M059J (cell line): ENCODE measurements at regions not wholly inside any gene's neighbourhood (a gene's known extent, or its start where the extent isn't known, plus 50 kb on each side); places are given as distances from the start of the nearest gene placed in this dataset.

Experiments used
- DNase-seq: peaks from one replicate; pipeline ENCODE4 v3.0.0-alpha.2; 2012; ENCODE audit warnings: low read depth

- DNase-seq = no peak
Observed at GRCh38 chr1:23615423-23615822, 56.1 kb upstream of the ID3 start.

GRCh38 chr1:23614032-23614660 is 54.8 kb upstream of the ID3 start:
- no peak for DNase-seq

- no peak for DNase-seq
Observed at GRCh38 chr1:23613191-23614031, 54.1 kb upstream of the ID3 start.

GRCh38 chr1:23611601-23612327 is 52.5 kb upstream of the ID3 start:
- no peak for DNase-seq

GRCh38 chr1:23610677-23611076 is 51.4 kb upstream of the ID3 start:
- no peak for DNase-seq

GRCh38 chr1:23609971-23610370 is 50.7 kb upstream of the ID3 start:
- DNase-seq = no peak
